ENCODE measurements at regions not wholly inside any gene's neighbourhood (a gene's known extent, or its start where the extent isn't known, plus 50 kb on each side); places are given as distances from the start of the nearest gene placed in this dataset.

- no peak for DNase-seq
- no peak overlapping the region for H3K4me3 Mint-ChIP-seq
- H3K4me1 Mint-ChIP-seq, result no peaks in the 10 kb centered on the region
- H3K9me3 Mint-ChIP-seq, result no peaks in the 10 kb centered on the region
- ATAC-seq, result no peak
- H3K27ac Mint-ChIP-seq, result no peak overlapping the region
- H3K27me3 Mint-ChIP-seq, result no peaks in the 10 kb centered on the region
Measured at GRCh38 chr4:124484940-124485339, 227.6 kb downstream of the ANKRD50 start.

GRCh38 chr4:124486423-124486822 is 226.1 kb downstream of the ANKRD50 start:
- no peak for DNase-seq
- Mint-ChIP-seq H3K4me1 (no peaks in the 10 kb centered on the region), H3K27ac (no peak overlapping the region), H3K4me3 (no peak overlapping the region), H3K27me3 (no peaks in the 10 kb centered on the region), H3K9me3 (peaks cover 5 to 9% of the 10 kb centered on the region in 2 donors)
- no peak for ATAC-seq

- Mint-ChIP-seq H3K4me3 (no peak overlapping the region), H3K9me3 (peaks cover 5 to 9% of the 10 kb centered on the region in 2 donors), H3K27me3 (no peaks in the 10 kb centered on the region), H3K27ac (no peak overlapping the region), H3K4me1 (no peaks in the 10 kb centered on the region)
- DNase-seq, result no peak
- ATAC-seq, result no peak
Measured at GRCh38 chr4:124487651-124488050, 224.9 kb downstream of the ANKRD50 start.

- DNase-seq, result no peak
- no peaks in the 10 kb centered on the region for H3K4me1 Mint-ChIP-seq
- H3K27ac Mint-ChIP-seq, result no peak overlapping the region
- H3K9me3 Mint-ChIP-seq, result peaks cover 5 to 9% of the 10 kb centered on the region in 2 donors
- no peak overlapping the region for H3K4me3 Mint-ChIP-seq
- ATAC-seq, result no peak
- H3K27me3 Mint-ChIP-seq, result no peaks in the 10 kb centered on the region
Measured at GRCh38 chr4:124491361-124492145, 221.0 kb downstream of the ANKRD50 start.

- no peaks in the 10 kb centered on the region for H3K27me3 Mint-ChIP-seq
- no peaks in the 10 kb centered on the region for H3K9me3 Mint-ChIP-seq
- DNase-seq (no peak), ATAC-seq (no peak)
- no peaks in the 10 kb centered on the region for H3K4me1 Mint-ChIP-seq
- H3K27ac Mint-ChIP-seq, result peak overlapping the region in 1 of 2 donors; percentile 15
- H3K4me3 Mint-ChIP-seq, result no peak overlapping the region
Measured at GRCh38 chr4:124499261-124499660, 213.3 kb downstream of the ANKRD50 start.

GRCh38 chr4:124501576-124501975 is 211.0 kb downstream of the ANKRD50 start:
- H3K9me3 Mint-ChIP-seq, result no peaks in the 10 kb centered on the region
- DNase-seq (no peak), ATAC-seq (no peak)
- H3K4me3 Mint-ChIP-seq, result no peak overlapping the region
- H3K27ac Mint-ChIP-seq, result no peak overlapping the region
- no peaks in the 10 kb centered on the region for H3K27me3 Mint-ChIP-seq
- H3K4me1 Mint-ChIP-seq, result no peaks in the 10 kb centered on the region

GRCh38 chr4:124504431-124504830 is 208.1 kb downstream of the ANKRD50 start:
- DNase-seq, result no peak

GRCh38 chr4:124505211-124505610 is 207.3 kb downstream of the ANKRD50 start:
- Mint-ChIP-seq H3K9me3 (no peaks in the 10 kb centered on the region), H3K4me3 (no peak overlapping the region), H3K4me1 (no peaks in the 10 kb centered on the region), H3K27me3 (no peaks in the 10 kb centered on the region), H3K27ac (no peak overlapping the region)
- DNase-seq, result no peak
- no peak for ATAC-seq

More at GRCh38 chr4:124504431-124504830, 208.1 kb downstream of the ANKRD50 start:
- H3K27me3 Mint-ChIP-seq, result no peaks in the 10 kb centered on the region
- H3K4me1 Mint-ChIP-seq, result no peaks in the 10 kb centered on the region
- no peak for ATAC-seq
- no peak overlapping the region for H3K27ac Mint-ChIP-seq
- H3K4me3 Mint-ChIP-seq, result no peak overlapping the region
- no peaks in the 10 kb centered on the region for H3K9me3 Mint-ChIP-seq

- ATAC-seq (no peak), DNase-seq (no peak)
- Mint-ChIP-seq H3K4me3 (no peak overlapping the region), H3K27ac (no peak overlapping the region), H3K27me3 (no peaks in the 10 kb centered on the region), H3K9me3 (no peaks in the 10 kb centered on the region), H3K4me1 (no peaks in the 10 kb centered on the region)
Measured at GRCh38 chr4:124509151-124509550, 203.4 kb downstream of the ANKRD50 start.

GRCh38 chr4:124514588-124514987 is 197.9 kb downstream of the ANKRD50 start:
- Mint-ChIP-seq H3K4me3 (no peak overlapping the region), H3K27ac (no peak overlapping the region), H3K4me1 (no peaks in the 10 kb centered on the region), H3K27me3 (no peaks in the 10 kb centered on the region), H3K9me3 (no peaks in the 10 kb centered on the region)
- DNase-seq (no peak), ATAC-seq (no peak)

- Mint-ChIP-seq H3K4me3 (no peak overlapping the region), H3K27me3 (no peaks in the 10 kb centered on the region), H3K4me1 (no peaks in the 10 kb centered on the region), H3K9me3 (no peaks in the 10 kb centered on the region), H3K27ac (no peak overlapping the region)
- DNase-seq, result no peak
- no peak for ATAC-seq
Measured at GRCh38 chr4:124515591-124515990, 196.9 kb downstream of the ANKRD50 start.

GRCh38 chr4:124519196-124519595 is 193.3 kb downstream of the ANKRD50 start:
- Mint-ChIP-seq H3K9me3 (no peaks in the 10 kb centered on the region), H3K27ac (no peak overlapping the region), H3K4me1 (no peaks in the 10 kb centered on the region), H3K27me3 (no peaks in the 10 kb centered on the region), H3K4me3 (no peak overlapping the region)
- ATAC-seq (no peak), DNase-seq (no peak)

- Mint-ChIP-seq H3K4me3 (no peak overlapping the region), H3K27ac (no peak overlapping the region), H3K27me3 (no peaks in the 10 kb centered on the region), H3K4me1 (no peaks in the 10 kb centered on the region), H3K9me3 (no peaks in the 10 kb centered on the region)
- no peak for ATAC-seq
- DNase-seq, result no peak
Measured at GRCh38 chr4:124523816-124524215, 188.7 kb downstream of the ANKRD50 start.

- H3K4me3 Mint-ChIP-seq, result no peak overlapping the region
- H3K4me1 Mint-ChIP-seq, result no peaks in the 10 kb centered on the region
- no peaks in the 10 kb centered on the region for H3K9me3 Mint-ChIP-seq
- DNase-seq (no peak), ATAC-seq (no peak)
- no peaks in the 10 kb centered on the region for H3K27me3 Mint-ChIP-seq
- H3K27ac Mint-ChIP-seq, result no peak overlapping the region
Measured at GRCh38 chr4:124525524-124525923, 187.0 kb downstream of the ANKRD50 start.

- Mint-ChIP-seq H3K27me3 (no peaks in the 10 kb centered on the region), H3K9me3 (no peaks in the 10 kb centered on the region), H3K27ac (no peak overlapping the region), H3K4me1 (no peaks in the 10 kb centered on the region), H3K4me3 (no peak overlapping the region)
- ATAC-seq, result no peak
- no peak for DNase-seq
Measured at GRCh38 chr4:124526331-124526730, 186.2 kb downstream of the ANKRD50 start.

GRCh38 chr4:124526769-124527168 is 185.8 kb downstream of the ANKRD50 start:
- H3K27ac Mint-ChIP-seq, result no peak overlapping the region
- no peaks in the 10 kb centered on the region for H3K27me3 Mint-ChIP-seq
- DNase-seq, result no peak
- ATAC-seq, result no peak
- H3K4me3 Mint-ChIP-seq, result no peak overlapping the region
- H3K4me1 Mint-ChIP-seq, result no peaks in the 10 kb centered on the region
- no peaks in the 10 kb centered on the region for H3K9me3 Mint-ChIP-seq

GRCh38 chr4:124527364-124527763 is 185.2 kb downstream of the ANKRD50 start:
- H3K27me3 Mint-ChIP-seq, result no peaks in the 10 kb centered on the region
- DNase-seq (no peak), ATAC-seq (no peak)
- H3K9me3 Mint-ChIP-seq, result no peaks in the 10 kb centered on the region
- H3K27ac Mint-ChIP-seq, result no peak overlapping the region
- H3K4me3 Mint-ChIP-seq, result no peak overlapping the region
- no peaks in the 10 kb centered on the region for H3K4me1 Mint-ChIP-seq

Data from stimulated activated naive CD8-positive, alpha-beta T cell treated with anti-CD3 and anti-CD28 coated beads, Interleukin-15, amount 100 ng/mL, for 72 hours (primary cell).